Neural cell (in vitro differentiated cells): ENCODE measurements at regions not wholly inside any gene's neighbourhood (a gene's known extent, or its start where the extent isn't known, plus 50 kb on each side); places are given as distances from the start of the nearest gene placed in this dataset.

ENCODE experiments used
- EP300 ChIP-seq: fragments of 450-650 bp; conservative IDR thresholded peaks from 2 replicates; pipeline ENCODE4 v1.6.1; 2014; ENCODE audit warnings: antibody characterized with exemption, mild to moderate bottlenecking, moderate library complexity; ENCODE audit not compliant: poor library complexity, severe bottlenecking
- EZH2 ChIP-seq: fragments of 200-600, 300-800 bp; shearing (Covaris generic), sonication (generic); IDR thresholded peaks from 2 replicates; pipeline ENCODE4 v1.6.1; 2014; ENCODE audit warnings: antibody characterized with exemption, low read length, borderline replicate concordance, mild to moderate bottlenecking; ENCODE audit not compliant: insufficient read depth, poor library complexity, severe bottlenecking
- POLR2AphosphoS5 ChIP-seq: IDR thresholded peaks from 2 replicates; pipeline ENCODE4 v1.6.1; 2012
- RAD21 ChIP-seq: fragments of 450-650 bp; conservative IDR thresholded peaks from 2 replicates; pipeline ENCODE4 v1.6.1; 2014; ENCODE audit warnings: antibody characterized with exemption, mild to moderate bottlenecking, moderate library complexity
- SMC3 ChIP-seq: fragments of 450-650 bp; conservative IDR thresholded peaks from 2 replicates; pipeline ENCODE4 v1.6.1; 2014; ENCODE audit warnings: antibody characterized with exemption, mild to moderate bottlenecking, moderate library complexity; ENCODE audit not compliant: poor library complexity
- TAF1 ChIP-seq: IDR thresholded peaks from 2 replicates; pipeline ENCODE4 v1.6.1; 2012; ENCODE audit warnings: low read depth
- TF ChIP-seq, protein P1 (sequence below): fragments of 450-650 bp; IDR thresholded peaks from 2 replicates; pipeline ENCODE4 v1.5.1; 2014; ENCODE audit warnings: antibody characterized with exemption, mild to moderate bottlenecking, moderate library complexity; ENCODE audit not compliant: poor library complexity, severe bottlenecking
- TF ChIP-seq, protein P2 (sequence below): IDR thresholded peaks from 2 replicates; pipeline ENCODE4 v1.6.1; 2012; ENCODE audit warnings: borderline replicate concordance

DNA sequence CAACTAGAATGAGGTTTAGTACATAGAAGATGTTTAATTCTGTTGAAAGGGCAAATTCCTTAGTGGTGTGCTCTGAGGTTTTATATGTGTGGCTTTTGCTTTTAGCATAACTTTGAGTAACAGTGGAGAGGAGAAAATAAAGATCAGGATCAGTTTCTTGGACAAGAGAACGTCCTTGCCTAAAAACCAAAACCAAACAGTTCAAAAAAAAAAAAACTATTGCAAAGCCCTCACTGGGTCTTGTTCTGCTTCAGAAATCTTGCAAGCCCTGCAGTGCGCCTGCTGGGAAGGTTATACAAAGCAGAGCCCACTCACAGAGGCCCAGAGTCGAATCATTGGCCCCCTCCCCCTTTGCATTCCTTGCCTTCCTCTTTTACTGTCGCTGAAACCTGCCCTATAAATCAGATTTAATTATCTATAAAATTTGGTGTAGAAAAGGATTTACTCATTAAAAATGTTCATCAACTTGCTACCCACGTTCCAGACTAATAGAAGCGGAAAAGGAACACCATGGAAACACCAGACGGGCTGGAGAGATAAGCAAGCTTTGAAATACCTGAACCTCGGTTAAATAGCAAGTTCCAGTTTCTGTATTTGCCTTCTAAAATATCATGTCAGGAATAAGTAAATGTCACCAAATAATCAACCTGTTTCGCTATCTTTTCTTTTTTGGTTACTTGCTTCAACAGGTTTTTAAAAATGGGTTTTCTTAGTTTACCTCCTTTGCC, 201.6 kb upstream of the PTBP2 start:
- TF ChIP-seq, protein P1, sequence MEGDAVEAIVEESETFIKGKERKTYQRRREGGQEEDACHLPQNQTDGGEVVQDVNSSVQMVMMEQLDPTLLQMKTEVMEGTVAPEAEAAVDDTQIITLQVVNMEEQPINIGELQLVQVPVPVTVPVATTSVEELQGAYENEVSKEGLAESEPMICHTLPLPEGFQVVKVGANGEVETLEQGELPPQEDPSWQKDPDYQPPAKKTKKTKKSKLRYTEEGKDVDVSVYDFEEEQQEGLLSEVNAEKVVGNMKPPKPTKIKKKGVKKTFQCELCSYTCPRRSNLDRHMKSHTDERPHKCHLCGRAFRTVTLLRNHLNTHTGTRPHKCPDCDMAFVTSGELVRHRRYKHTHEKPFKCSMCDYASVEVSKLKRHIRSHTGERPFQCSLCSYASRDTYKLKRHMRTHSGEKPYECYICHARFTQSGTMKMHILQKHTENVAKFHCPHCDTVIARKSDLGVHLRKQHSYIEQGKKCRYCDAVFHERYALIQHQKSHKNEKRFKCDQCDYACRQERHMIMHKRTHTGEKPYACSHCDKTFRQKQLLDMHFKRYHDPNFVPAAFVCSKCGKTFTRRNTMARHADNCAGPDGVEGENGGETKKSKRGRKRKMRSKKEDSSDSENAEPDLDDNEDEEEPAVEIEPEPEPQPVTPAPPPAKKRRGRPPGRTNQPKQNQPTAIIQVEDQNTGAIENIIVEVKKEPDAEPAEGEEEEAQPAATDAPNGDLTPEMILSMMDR, result no peak
- TF ChIP-seq EZH2 (no peak), EP300 (no peak), POLR2AphosphoS5 (no peak), RAD21 (no peak), TAF1 (no peak), SMC3 (no peak)
- TF ChIP-seq, protein P2, sequence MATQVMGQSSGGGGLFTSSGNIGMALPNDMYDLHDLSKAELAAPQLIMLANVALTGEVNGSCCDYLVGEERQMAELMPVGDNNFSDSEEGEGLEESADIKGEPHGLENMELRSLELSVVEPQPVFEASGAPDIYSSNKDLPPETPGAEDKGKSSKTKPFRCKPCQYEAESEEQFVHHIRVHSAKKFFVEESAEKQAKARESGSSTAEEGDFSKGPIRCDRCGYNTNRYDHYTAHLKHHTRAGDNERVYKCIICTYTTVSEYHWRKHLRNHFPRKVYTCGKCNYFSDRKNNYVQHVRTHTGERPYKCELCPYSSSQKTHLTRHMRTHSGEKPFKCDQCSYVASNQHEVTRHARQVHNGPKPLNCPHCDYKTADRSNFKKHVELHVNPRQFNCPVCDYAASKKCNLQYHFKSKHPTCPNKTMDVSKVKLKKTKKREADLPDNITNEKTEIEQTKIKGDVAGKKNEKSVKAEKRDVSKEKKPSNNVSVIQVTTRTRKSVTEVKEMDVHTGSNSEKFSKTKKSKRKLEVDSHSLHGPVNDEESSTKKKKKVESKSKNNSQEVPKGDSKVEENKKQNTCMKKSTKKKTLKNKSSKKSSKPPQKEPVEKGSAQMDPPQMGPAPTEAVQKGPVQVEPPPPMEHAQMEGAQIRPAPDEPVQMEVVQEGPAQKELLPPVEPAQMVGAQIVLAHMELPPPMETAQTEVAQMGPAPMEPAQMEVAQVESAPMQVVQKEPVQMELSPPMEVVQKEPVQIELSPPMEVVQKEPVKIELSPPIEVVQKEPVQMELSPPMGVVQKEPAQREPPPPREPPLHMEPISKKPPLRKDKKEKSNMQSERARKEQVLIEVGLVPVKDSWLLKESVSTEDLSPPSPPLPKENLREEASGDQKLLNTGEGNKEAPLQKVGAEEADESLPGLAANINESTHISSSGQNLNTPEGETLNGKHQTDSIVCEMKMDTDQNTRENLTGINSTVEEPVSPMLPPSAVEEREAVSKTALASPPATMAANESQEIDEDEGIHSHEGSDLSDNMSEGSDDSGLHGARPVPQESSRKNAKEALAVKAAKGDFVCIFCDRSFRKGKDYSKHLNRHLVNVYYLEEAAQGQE, result no peak
